ENCODE measurements at regions not wholly inside any gene's neighbourhood (a gene's known extent, or its start where the extent isn't known, plus 50 kb on each side); places are given as distances from the start of the nearest gene placed in this dataset.

- no peak overlapping the region for H3K4me3 ChIP-seq (ENCODE audit: severe bottlenecking)
- DNase-seq (ENCODE audit: low spot score) (no peak), ATAC-seq (ENCODE audit: low read depth) (no peak)
- no peaks in the 10 kb centered on the region for H3K36me3 ChIP-seq (ENCODE audit: low read depth)
- H3K27ac ChIP-seq (ENCODE audit: poor library complexity, severe bottlenecking) = no peak overlapping the region
- H3K9me3 ChIP-seq (ENCODE audit: severe bottlenecking) = no peaks in the 10 kb centered on the region
- peaks cover 3% of the 10 kb centered on the region for H3K27me3 ChIP-seq (ENCODE audit: insufficient read depth, poor library complexity, severe bottlenecking)
- H3K4me1 ChIP-seq (ENCODE audit: insufficient read depth, poor library complexity, severe bottlenecking) = no peaks in the 10 kb centered on the region
- no peak for TF ChIP-seq CTCF (IDR thresholded peaks at IDR 0.05; ENCODE audit: poor library complexity, severe bottlenecking)
Observed at GRCh38 chr4:155007660-155008176, 200.7 kb upstream of the NPY2R start.

- H3K4me1 ChIP-seq (ENCODE audit: insufficient read depth, poor library complexity, severe bottlenecking) = no peaks in the 10 kb centered on the region
- no peaks in the 10 kb centered on the region for H3K9me3 ChIP-seq (ENCODE audit: severe bottlenecking)
- no peak for TF ChIP-seq CTCF (IDR thresholded peaks at IDR 0.05; ENCODE audit: poor library complexity, severe bottlenecking)
- H3K27me3 ChIP-seq (ENCODE audit: insufficient read depth, poor library complexity, severe bottlenecking) = peaks cover 4% of the 10 kb centered on the region
- DNase-seq (ENCODE audit: low spot score) = no peak
- no peak overlapping the region for H3K27ac ChIP-seq (ENCODE audit: poor library complexity, severe bottlenecking)
- no peaks in the 10 kb centered on the region for H3K36me3 ChIP-seq (ENCODE audit: low read depth)
- H3K4me3 ChIP-seq (ENCODE audit: severe bottlenecking) = no peak overlapping the region
- ATAC-seq (ENCODE audit: low read depth) = no peak
Observed at GRCh38 chr4:155008389-155008788, 200.0 kb upstream of the NPY2R start.

GRCh38 chr4:155009288-155009687, 199.1 kb upstream of the NPY2R start:
- H3K27ac ChIP-seq (ENCODE audit: poor library complexity, severe bottlenecking) = no peak overlapping the region
- H3K4me1 ChIP-seq (ENCODE audit: insufficient read depth, poor library complexity, severe bottlenecking) = no peaks in the 10 kb centered on the region
- no peak for TF ChIP-seq CTCF (IDR thresholded peaks at IDR 0.05; ENCODE audit: poor library complexity, severe bottlenecking)
- H3K36me3 ChIP-seq (ENCODE audit: low read depth) = no peaks in the 10 kb centered on the region
- H3K9me3 ChIP-seq (ENCODE audit: severe bottlenecking) = no peaks in the 10 kb centered on the region
- ATAC-seq (ENCODE audit: low read depth) (no peak), DNase-seq (ENCODE audit: low spot score) (no peak)
- H3K27me3 ChIP-seq (ENCODE audit: insufficient read depth, poor library complexity, severe bottlenecking) = peaks cover 4% of the 10 kb centered on the region
- no peak overlapping the region for H3K4me3 ChIP-seq (ENCODE audit: severe bottlenecking)

GRCh38 chr4:155010376-155010775, 198.1 kb upstream of the NPY2R start:
- DNase-seq (ENCODE audit: low spot score) (no peak), ATAC-seq (ENCODE audit: low read depth) (no peak)
- TF ChIP-seq CTCF (IDR thresholded peaks at IDR 0.05; ENCODE audit: poor library complexity, severe bottlenecking) = no peak
- no peak overlapping the region for H3K4me3 ChIP-seq (ENCODE audit: severe bottlenecking)
- no peaks in the 10 kb centered on the region for H3K9me3 ChIP-seq (ENCODE audit: severe bottlenecking)
- peaks cover 4% of the 10 kb centered on the region for H3K27me3 ChIP-seq (ENCODE audit: insufficient read depth, poor library complexity, severe bottlenecking)
- H3K36me3 ChIP-seq (ENCODE audit: low read depth) = no peaks in the 10 kb centered on the region
- no peaks in the 10 kb centered on the region for H3K4me1 ChIP-seq (ENCODE audit: insufficient read depth, poor library complexity, severe bottlenecking)
- H3K27ac ChIP-seq (ENCODE audit: poor library complexity, severe bottlenecking) = no peak overlapping the region

GRCh38 chr4:155011163-155011780, 197.2 kb upstream of the NPY2R start:
- ATAC-seq (ENCODE audit: low read depth) (no peak), DNase-seq (ENCODE audit: low spot score) (no peak)
- TF ChIP-seq CTCF (IDR thresholded peaks at IDR 0.05; ENCODE audit: poor library complexity, severe bottlenecking) = no peak
- H3K9me3 ChIP-seq (ENCODE audit: severe bottlenecking) = no peaks in the 10 kb centered on the region
- H3K27ac ChIP-seq (ENCODE audit: poor library complexity, severe bottlenecking) = no peak overlapping the region
- peaks cover 4% of the 10 kb centered on the region for H3K27me3 ChIP-seq (ENCODE audit: insufficient read depth, poor library complexity, severe bottlenecking)
- H3K4me3 ChIP-seq (ENCODE audit: severe bottlenecking) = no peak overlapping the region
- H3K36me3 ChIP-seq (ENCODE audit: low read depth) = no peaks in the 10 kb centered on the region
- no peaks in the 10 kb centered on the region for H3K4me1 ChIP-seq (ENCODE audit: insufficient read depth, poor library complexity, severe bottlenecking)
